Activated T-helper 9 cell treated with anti-CD3 and anti-CD28 coated beads, Interleukin-2, amount 50 U/mL, for 16 hours (primary cell): ENCODE measurements at regions not wholly inside any gene's neighbourhood (a gene's known extent, or its start where the extent isn't known, plus 50 kb on each side); places are given as distances from the start of the nearest gene placed in this dataset.

Source experiments
- DNase-seq: peaks from one replicate; pipeline ENCODE4 v3.0.0-alpha.2; 2020; ENCODE audit warnings: low read depth

DNA sequence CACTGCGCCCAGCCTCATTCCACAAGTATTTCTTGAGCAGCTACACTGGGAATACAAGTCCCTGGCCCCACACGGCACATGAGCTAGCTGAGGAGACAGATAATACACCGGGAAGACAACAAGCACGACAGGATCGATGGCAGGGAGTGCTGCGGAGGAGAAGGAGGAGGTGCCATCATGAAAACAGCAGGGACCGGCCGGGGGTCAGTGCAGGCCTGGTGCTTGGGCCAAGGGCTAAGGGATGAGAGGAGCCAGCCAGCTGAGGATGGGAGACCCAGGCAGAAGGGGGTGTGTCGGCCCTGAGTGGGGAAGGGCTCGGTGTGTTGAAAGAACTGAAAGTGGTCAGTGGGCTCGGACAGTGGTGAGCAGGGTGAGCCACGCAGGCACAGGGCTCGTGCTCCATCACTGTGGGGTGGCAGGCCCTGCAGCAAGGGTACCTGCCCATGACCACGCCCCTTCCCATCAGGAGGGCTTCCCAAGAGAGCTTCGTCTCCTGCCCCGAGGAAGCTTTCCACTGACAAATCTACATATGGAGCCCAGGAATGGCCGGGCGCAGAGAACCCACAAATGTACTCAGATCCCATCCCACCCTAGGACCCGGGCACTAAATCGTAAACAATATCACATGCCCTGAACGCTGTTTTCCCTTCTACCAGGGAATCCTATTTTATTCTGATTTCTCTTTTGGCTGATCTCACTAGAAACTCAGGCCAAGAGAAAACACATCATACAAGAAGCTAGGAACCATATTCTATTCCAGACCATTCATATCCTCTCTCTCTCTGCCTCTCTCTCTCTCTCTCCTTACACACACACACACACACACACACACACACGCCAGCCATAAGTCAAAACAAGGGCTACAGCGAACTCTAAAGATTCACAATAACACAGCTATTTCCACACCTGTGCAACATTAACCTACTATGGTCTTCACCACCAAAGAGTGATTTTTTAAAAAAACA, 50.7 kb upstream of the TNRC6C start:
- DNase-seq, result no peak

DNA sequence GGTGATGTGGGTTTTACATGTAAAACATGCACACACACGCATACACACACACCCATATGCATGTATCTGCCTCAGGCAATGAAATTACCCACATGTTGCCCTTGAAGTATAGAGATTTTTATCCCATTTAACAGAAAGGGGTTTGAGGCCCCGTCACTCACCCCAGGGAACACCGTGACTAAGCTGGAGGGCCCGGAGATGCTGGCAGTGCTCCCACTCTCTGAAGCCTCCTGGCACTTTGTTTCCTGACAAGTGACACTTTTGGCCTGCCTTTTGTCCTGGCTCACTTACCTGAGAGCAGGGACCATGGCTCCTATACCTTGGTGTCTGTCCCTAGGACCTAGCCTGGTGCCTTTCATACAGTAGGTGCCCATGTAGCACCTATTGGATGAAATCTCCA, 50.0 kb upstream of the TNRC6C start:
- DNase-seq, result no peak
